Nephron progenitor cell (in vitro differentiated cells): ENCODE measurements at regions not wholly inside any gene's neighbourhood (a gene's known extent, or its start where the extent isn't known, plus 50 kb on each side); places are given as distances from the start of the nearest gene placed in this dataset.

Experiments
- DNase-seq: peaks from one replicate; pipeline ENCODE4 v3.0.0; 2021
- H3K27ac Mint-ChIP-seq: 2 replicates; pipeline ENCODE4 v1.8.0; 2021; ENCODE audit warnings: mild to moderate bottlenecking, moderate library complexity, mixed read lengths
- H3K27me3 Mint-ChIP-seq: 2 replicates; pipeline ENCODE4 v1.8.0; 2021; ENCODE audit warnings: mild to moderate bottlenecking, low read depth, mixed read lengths; ENCODE audit not compliant: poor library complexity
- H3K36me3 Mint-ChIP-seq: 2 replicates; pipeline ENCODE4 v1.8.0; 2021; ENCODE audit warnings: low read depth, mixed read lengths
- H3K4me1 Mint-ChIP-seq: 2 replicates; pipeline ENCODE4 v1.8.0; 2021; ENCODE audit warnings: mixed read lengths
- H3K4me3 Mint-ChIP-seq: 2 replicates; pipeline ENCODE4 v1.8.0; 2021; ENCODE audit warnings: mild to moderate bottlenecking, moderate library complexity, mixed read lengths
- H3K9me3 Mint-ChIP-seq: 2 replicates; pipeline ENCODE4 v1.8.0; 2021; ENCODE audit warnings: mild to moderate bottlenecking, moderate library complexity, mixed read lengths
- TF ChIP-seq, protein P1 (sequence below): fragments of 200-600 bp; sonication (generic); IDR thresholded peaks from 2 replicates; pipeline ENCODE4 v1.5.0; 2021; ENCODE audit warnings: antibody characterized with exemption

DNA sequence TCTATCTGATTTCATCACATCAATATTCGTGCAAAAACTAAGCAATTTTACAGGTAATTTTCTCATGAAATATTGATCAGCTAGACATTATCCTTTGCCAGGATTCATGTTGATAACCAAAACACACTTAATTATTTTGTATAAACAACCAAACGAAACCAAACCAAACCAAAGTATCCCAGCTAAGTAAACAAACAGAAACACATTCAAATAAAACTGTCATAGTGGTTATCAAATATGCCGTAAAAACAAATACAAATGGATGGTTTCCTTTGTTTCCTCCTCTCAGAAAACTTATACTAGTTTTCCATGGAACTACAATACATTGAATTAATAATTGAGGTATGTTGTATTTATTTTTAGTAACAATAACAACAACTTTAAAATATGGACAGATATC lies 777.4 kb downstream of the DSC3 start:
- Mint-ChIP-seq H3K27ac (no peak overlapping the region), H3K9me3 (no peaks in the 10 kb centered on the region), H3K36me3 (no peaks in the 10 kb centered on the region), H3K4me3 (no peak overlapping the region), H3K4me1 (peaks cover 17% of the 10 kb centered on the region), H3K27me3 (no peaks in the 10 kb centered on the region)
- no peak for DNase-seq
- TF ChIP-seq, protein P1, sequence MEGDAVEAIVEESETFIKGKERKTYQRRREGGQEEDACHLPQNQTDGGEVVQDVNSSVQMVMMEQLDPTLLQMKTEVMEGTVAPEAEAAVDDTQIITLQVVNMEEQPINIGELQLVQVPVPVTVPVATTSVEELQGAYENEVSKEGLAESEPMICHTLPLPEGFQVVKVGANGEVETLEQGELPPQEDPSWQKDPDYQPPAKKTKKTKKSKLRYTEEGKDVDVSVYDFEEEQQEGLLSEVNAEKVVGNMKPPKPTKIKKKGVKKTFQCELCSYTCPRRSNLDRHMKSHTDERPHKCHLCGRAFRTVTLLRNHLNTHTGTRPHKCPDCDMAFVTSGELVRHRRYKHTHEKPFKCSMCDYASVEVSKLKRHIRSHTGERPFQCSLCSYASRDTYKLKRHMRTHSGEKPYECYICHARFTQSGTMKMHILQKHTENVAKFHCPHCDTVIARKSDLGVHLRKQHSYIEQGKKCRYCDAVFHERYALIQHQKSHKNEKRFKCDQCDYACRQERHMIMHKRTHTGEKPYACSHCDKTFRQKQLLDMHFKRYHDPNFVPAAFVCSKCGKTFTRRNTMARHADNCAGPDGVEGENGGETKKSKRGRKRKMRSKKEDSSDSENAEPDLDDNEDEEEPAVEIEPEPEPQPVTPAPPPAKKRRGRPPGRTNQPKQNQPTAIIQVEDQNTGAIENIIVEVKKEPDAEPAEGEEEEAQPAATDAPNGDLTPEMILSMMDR: no peak

DNA sequence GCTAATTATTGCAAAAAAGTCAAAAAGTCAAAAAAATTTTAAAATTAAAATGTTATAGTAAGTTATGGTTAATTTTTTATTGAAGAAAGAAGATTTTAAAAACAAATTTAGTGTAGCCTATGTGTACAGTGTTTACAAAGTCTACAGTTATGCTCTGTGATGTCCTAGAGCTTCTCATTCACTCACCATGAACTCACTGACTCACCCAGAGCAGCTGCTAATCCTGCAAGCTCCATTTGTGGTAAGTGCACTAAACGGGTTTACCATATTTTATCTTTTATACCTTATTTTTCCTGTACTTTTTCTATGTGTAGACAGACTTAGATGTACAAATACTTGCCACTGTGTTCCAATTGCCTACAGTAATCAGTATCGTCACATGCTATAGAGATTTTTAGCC lies 788.2 kb downstream of the DSC3 start:
- no peak for DNase-seq
- TF ChIP-seq, protein P1: no peak
- Mint-ChIP-seq H3K27me3 (no peaks in the 10 kb centered on the region), H3K36me3 (no peaks in the 10 kb centered on the region), H3K4me3 (no peak overlapping the region), H3K27ac (no peak overlapping the region), H3K9me3 (no peaks in the 10 kb centered on the region), H3K4me1 (no peaks in the 10 kb centered on the region)

DNA sequence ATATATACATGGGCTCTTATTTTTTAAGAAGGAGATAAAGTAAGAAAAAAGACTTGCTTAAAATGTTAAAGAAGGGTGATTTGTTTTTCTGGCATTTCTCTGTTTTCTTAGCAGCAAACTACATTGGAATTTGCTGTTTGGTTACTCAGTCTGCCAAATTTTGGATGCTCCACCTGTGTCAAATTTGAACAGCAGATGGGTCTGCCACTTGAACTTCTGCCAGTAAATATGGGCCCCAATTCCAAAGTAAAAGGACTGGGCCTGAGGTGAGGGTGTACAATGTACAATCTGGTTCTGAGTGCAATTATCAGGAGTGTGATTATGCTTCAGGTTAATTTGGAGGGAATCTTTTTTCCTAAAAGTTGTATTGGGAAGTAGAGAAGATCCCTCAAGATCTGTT lies 794.5 kb downstream of the DSC3 start:
- H3K27me3 Mint-ChIP-seq: no peaks in the 10 kb centered on the region
- H3K4me1 Mint-ChIP-seq: no peaks in the 10 kb centered on the region
- no peak overlapping the region for H3K27ac Mint-ChIP-seq
- no peaks in the 10 kb centered on the region for H3K36me3 Mint-ChIP-seq
- no peak for DNase-seq
- H3K4me3 Mint-ChIP-seq: no peak overlapping the region
- TF ChIP-seq, protein P1: no peak
- H3K9me3 Mint-ChIP-seq: no peaks in the 10 kb centered on the region

DNA sequence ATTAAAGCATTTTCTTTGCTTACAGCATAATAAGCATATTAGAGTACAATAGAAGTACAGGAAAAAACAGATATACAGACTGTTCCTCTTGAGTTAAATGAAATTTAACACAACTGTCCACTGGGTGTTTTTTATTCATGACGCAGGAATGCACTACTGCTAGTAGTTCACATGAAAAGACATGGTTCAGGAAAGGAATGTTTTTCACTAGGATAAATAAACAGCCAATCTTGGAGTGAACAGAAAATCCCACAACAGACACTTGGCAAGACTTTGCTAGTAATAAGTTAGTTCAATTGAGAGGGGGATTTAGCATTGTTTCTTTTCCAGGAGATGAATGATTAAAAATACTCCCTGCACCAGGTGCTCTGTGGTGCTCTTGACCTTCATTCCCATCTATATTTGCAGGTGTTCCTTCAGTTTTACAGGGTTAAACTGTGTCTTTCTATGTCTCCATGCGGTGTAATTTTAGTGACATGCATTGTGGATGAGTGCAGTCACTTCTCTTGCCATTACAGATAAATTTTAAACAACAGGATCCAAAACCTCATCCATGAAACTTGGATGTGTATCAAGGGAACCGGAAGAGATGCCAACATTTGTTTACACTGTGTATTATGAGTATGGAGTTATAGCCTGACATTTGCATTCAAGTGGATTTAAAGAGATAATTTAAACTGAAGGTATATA lies 796.6 kb downstream of the DSC3 start:
- TF ChIP-seq, protein P1: no peak
- Mint-ChIP-seq H3K4me3 (no peak overlapping the region), H3K4me1 (no peaks in the 10 kb centered on the region), H3K27me3 (no peaks in the 10 kb centered on the region), H3K27ac (no peak overlapping the region), H3K36me3 (no peaks in the 10 kb centered on the region), H3K9me3 (no peaks in the 10 kb centered on the region)
- no peak for DNase-seq

DNA sequence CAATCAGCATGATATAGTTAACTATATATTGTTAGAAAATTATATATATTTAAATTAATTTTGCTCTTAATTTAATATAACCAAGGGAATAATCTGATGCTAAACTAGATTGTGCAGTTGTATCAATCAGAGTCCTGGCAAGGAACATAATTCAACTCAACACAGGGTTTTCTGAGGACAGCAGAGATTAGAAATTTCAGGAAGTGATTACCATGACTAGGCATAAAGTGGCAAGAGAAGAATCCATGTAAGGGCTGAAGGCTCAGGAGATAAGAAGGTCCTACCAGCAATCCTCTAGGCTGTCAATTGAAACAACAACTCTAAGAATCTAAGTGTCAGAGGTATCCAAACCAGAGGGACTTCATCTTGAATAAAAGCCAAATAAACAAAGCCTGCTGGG lies 807.8 kb downstream of the DSC3 start:
- Mint-ChIP-seq H3K9me3 (no peaks in the 10 kb centered on the region), H3K36me3 (no peaks in the 10 kb centered on the region), H3K27ac (no peak overlapping the region), H3K4me3 (no peak overlapping the region), H3K27me3 (no peaks in the 10 kb centered on the region), H3K4me1 (no peaks in the 10 kb centered on the region)
- DNase-seq: no peak
- TF ChIP-seq, protein P1: no peak

DNA sequence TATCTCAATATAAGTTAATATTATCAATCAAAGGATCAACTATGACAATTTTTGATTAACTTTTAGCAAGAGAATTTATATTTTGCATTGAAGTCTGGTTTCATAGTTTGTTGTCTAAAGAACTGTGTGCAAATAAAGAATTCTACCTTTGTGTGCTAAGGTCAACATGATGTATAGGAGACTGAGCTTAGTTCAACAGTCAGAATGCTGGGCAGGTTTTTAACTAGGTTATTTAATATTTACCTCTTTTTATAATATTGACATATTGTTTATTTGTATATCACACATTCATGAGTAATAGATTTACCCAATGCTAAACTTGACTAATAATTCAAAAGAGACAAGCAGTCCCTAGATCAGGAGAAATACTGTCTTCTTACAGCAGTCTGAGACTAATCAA lies 831.4 kb downstream of the DSC3 start:
- TF ChIP-seq, protein P1: no peak
- Mint-ChIP-seq H3K27me3 (no peaks in the 10 kb centered on the region), H3K4me1 (no peaks in the 10 kb centered on the region), H3K9me3 (no peaks in the 10 kb centered on the region), H3K27ac (no peak overlapping the region), H3K4me3 (no peak overlapping the region), H3K36me3 (no peaks in the 10 kb centered on the region)
- no peak for DNase-seq
